ENCODE measurements at regions not wholly inside any gene's neighbourhood (a gene's known extent, or its start where the extent isn't known, plus 50 kb on each side); places are given as distances from the start of the nearest gene placed in this dataset.

DNA sequence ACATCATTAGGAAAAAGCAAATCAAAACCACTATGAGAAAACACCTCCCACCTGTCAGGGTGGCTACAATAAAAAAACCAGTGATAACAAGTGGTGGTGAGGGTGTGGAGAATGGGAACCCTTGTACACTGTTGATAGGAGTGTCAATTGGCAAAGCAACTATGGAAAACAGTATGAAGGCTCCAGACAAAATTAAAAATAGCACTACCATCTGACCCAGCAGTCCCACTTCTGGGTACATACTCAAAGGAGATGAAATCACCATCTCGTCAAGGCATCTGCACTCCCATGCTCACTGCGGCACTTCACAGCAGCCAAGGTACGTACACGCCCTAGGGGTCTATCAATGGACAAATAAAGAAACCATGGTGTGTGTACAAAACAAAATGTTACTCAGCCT is 715.1 kb downstream of the UQCRFS1 start:
- TF ChIP-seq, protein P1, sequence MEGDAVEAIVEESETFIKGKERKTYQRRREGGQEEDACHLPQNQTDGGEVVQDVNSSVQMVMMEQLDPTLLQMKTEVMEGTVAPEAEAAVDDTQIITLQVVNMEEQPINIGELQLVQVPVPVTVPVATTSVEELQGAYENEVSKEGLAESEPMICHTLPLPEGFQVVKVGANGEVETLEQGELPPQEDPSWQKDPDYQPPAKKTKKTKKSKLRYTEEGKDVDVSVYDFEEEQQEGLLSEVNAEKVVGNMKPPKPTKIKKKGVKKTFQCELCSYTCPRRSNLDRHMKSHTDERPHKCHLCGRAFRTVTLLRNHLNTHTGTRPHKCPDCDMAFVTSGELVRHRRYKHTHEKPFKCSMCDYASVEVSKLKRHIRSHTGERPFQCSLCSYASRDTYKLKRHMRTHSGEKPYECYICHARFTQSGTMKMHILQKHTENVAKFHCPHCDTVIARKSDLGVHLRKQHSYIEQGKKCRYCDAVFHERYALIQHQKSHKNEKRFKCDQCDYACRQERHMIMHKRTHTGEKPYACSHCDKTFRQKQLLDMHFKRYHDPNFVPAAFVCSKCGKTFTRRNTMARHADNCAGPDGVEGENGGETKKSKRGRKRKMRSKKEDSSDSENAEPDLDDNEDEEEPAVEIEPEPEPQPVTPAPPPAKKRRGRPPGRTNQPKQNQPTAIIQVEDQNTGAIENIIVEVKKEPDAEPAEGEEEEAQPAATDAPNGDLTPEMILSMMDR (IDR thresholded peaks at IDR 0.05; ENCODE audit: insufficient read depth, low read length): no peak
- TF ChIP-seq POLR2AphosphoS5 (IDR thresholded peaks at IDR 0.05; ENCODE audit: low read depth): no peak
- TF ChIP-seq GABPA (IDR thresholded peaks at IDR 0.05; ENCODE audit: low read depth): no peak
- no peak for TF ChIP-seq REST (IDR thresholded peaks at IDR 0.05; ENCODE audit: insufficient replicate concordance, low read depth)
- TF ChIP-seq SPI1 (IDR thresholded peaks at IDR 0.05; ENCODE audit: borderline replicate concordance, low read depth): no peak
- Histone ChIP-seq H3K4me3 (replicated peaks; ENCODE audit: insufficient read depth, low read length) (no peak overlapping the region), H3K27ac (replicated peaks) (no peak overlapping the region), H3K27me3 (ENCODE audit: insufficient read depth, poor library complexity, severe bottlenecking) (no peaks in the 10 kb centered on the region)
- DNase-seq (ENCODE audit: low read depth in 1 of 2, low spot score in 1 of 2): no peak

DNA sequence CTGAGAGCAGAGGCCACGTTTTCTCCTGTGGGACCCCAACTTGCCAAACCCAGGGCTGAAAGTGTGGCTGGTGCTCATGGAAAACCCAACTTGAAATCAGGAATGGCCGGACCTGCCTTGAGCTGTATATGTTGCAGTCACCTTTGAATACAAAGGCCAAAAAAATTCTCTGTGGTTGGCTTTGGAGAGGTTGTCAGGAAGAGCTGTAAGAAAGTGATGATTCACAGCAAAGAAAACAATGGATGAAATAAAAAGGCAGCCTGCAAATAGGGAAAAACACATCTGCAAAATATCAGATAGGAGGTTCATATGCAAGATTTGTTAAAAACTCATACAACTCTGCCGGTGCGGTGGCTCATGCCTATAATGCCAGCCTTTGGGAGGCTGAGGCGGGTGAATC is 715.8 kb downstream of the UQCRFS1 start:
- H3K4me3 ChIP-seq (replicated peaks; ENCODE audit: insufficient read depth, low read length): no peak overlapping the region
- no peak for TF ChIP-seq GABPA (IDR thresholded peaks at IDR 0.05; ENCODE audit: low read depth)
- no peak for TF ChIP-seq REST (IDR thresholded peaks at IDR 0.05; ENCODE audit: insufficient replicate concordance, low read depth)
- TF ChIP-seq, protein P1 (IDR thresholded peaks at IDR 0.05; ENCODE audit: insufficient read depth, low read length): no peak
- TF ChIP-seq POLR2AphosphoS5 (IDR thresholded peaks at IDR 0.05; ENCODE audit: low read depth): no peak
- no peak for TF ChIP-seq SPI1 (IDR thresholded peaks at IDR 0.05; ENCODE audit: borderline replicate concordance, low read depth)

GRCh38 chr19:28495046-28495445 is 717.9 kb downstream of the UQCRFS1 start:
- H3K4me3 ChIP-seq (replicated peaks; ENCODE audit: insufficient read depth, low read length): no peak overlapping the region
- H3K27ac ChIP-seq (replicated peaks): no peak overlapping the region
- no peak for DNase-seq (ENCODE audit: low read depth in 1 of 2, low spot score in 1 of 2)
- H3K27me3 ChIP-seq (ENCODE audit: insufficient read depth, poor library complexity, severe bottlenecking): no peaks in the 10 kb centered on the region
- TF ChIP-seq, protein P1 (IDR thresholded peaks at IDR 0.05; ENCODE audit: insufficient read depth, low read length): no peak
- TF ChIP-seq GABPA (IDR thresholded peaks at IDR 0.05; ENCODE audit: low read depth) (no peak), POLR2AphosphoS5 (IDR thresholded peaks at IDR 0.05; ENCODE audit: low read depth) (no peak), SPI1 (IDR thresholded peaks at IDR 0.05; ENCODE audit: borderline replicate concordance, low read depth) (no peak), REST (IDR thresholded peaks at IDR 0.05; ENCODE audit: insufficient replicate concordance, low read depth) (no peak)

More for the DNA sequence above, 715.8 kb downstream of the UQCRFS1 start:
- no peak for DNase-seq (ENCODE audit: low read depth in 1 of 2, low spot score in 1 of 2)
- H3K27me3 ChIP-seq (ENCODE audit: insufficient read depth, poor library complexity, severe bottlenecking): no peaks in the 10 kb centered on the region
- H3K27ac ChIP-seq (replicated peaks): no peak overlapping the region
